Forelimb muscle (tissue), 1 donor: ENCODE measurements at regions not wholly inside any gene's neighbourhood (a gene's known extent, or its start where the extent isn't known, plus 50 kb on each side); places are given as distances from the start of the nearest gene placed in this dataset.

ENCODE experiments used
- DNase-seq: peaks from one replicate; pipeline ENCODE4 v3.0.0-alpha.2; 2013; ENCODE audit warnings: low read depth

DNA sequence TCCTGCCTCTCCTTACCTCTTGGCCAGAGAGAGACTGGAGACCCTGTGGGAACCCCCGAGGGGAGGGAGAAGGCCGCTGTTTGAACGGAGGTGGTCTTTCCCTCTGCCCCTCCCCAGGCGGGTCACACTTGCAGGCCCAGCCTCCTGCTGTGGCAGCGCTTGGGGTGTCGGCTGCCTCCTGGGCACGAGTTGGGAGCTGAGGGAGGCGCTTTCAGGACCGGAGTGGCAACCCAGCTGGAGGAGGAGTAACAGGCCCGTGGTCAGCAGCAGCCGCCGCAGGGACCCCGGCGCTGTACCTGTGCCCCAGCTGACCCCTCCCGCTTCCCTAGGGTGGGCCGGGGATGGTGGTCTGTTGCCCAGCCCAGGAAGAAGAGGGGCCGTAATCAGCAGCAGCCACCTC lies 278.3 kb downstream of the SEC14L1 start:
- no peak for DNase-seq

DNA sequence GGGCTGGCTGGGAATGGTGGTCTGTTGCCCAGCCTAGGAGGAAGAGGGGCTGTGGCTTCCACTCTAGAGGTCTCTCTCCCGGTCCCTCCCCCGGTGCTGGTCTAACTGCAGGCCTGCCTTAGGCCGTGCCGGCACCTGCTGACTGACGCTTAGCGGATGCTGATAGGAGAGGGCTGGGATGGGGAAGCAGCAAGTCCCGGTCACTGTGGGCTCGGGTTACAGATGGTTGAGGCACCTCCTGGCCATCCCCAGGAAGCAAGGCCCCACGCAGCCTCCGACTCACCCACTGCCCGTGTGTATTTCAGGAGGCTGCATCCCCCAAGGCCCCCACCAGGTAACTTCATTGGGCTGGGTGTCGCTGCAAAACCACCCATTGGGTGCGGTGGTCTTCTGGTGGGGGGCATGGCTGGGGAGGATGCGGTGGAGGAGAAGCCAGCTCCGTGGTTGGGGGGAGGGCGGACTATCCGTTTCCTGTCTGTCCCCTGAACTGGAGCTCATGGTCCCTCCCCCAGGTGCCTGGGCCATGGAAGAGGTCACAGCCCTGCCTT lies 278.9 kb downstream of the SEC14L1 start:
- no peak for DNase-seq

- no peak for DNase-seq
These were observed 279.5 kb downstream of the SEC14L1 start for GRCh38 chr17:77420095-77420803.

- no peak for DNase-seq
These were observed 280.2 kb downstream of the SEC14L1 start for GRCh38 chr17:77420804-77421629.

- no peak for DNase-seq
These were observed 280.8 kb downstream of the SEC14L1 start for GRCh38 chr17:77421630-77421972.

GRCh38 chr17:77422104-77422747 lies 281.5 kb downstream of the SEC14L1 start:
- DNase-seq, result no peak

- no peak for DNase-seq
These were observed 282.0 kb downstream of the SEC14L1 start for GRCh38 chr17:77422748-77423113.

DNA sequence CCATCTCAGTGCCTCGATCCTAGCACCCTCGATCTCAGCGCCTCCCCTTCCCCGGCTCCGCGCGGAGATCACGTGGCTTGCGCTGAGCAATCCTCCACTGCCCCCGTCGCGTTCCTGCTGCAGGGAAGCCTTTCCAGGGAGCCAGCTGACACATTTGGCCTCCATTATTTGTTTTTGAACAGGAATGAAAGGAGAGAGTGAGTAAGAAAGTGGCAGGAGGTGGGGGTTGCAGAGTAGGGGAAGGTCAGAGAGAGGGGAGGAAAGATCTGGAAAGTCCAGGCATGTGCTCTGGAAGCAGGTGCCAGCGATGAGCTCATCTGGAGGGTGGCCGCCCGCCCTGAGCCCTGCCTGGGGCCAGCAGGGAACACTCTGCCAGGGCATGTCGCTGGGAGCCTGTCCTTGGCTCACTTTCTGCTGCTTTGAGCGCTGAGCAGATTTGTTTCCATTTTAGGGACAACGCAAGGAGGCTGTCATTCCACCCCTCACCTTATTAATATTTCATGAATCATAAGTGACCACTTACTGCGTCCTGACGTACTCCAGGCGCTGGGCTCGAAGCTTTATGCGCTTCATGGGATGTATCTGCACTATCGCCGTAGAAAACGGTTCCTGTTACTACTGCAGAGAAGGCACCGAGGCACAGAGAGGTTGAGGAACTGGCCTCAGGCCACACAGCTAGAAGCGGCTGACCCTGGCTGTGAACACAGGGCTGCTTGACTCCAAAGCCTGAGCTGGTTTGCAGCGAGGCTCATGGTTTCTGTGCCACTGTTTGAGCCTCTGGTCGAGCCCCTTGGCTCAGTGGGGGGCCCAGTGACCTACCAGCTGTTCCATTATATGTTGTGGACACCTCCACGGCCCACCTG lies 283.1 kb downstream of the SEC14L1 start:
- DNase-seq, result peak; percentile 95

- peak; percentile 74 for DNase-seq
These were observed 284.0 kb downstream of the SEC14L1 start for GRCh38 chr17:77424585-77425344.

DNA sequence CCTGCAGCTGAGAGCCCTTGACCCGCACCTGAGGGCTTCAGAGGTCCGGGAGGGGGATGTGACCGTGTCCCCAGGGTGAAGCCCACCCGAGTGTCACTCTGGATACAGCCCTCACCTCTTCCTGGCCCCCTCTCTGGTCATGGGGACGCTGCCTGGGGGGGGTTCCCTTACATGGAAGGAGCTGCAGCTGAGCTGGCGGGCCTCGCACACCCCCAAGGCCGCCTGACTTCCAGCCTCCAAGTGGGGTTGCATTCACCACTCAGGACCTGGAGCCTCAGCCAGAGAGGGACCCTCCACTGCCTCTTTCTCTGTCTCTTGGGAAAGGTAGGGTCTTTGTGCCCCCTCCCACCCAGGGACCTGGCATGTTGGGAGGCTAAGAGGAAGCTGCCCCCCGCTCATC lies 284.6 kb downstream of the SEC14L1 start:
- DNase-seq, result no peak

- no peak for DNase-seq
These were observed 285.2 kb downstream of the SEC14L1 start for GRCh38 chr17:77425791-77426641.

GRCh38 chr17:77426676-77427386 lies 286.1 kb downstream of the SEC14L1 start:
- DNase-seq, result no peak

DNA sequence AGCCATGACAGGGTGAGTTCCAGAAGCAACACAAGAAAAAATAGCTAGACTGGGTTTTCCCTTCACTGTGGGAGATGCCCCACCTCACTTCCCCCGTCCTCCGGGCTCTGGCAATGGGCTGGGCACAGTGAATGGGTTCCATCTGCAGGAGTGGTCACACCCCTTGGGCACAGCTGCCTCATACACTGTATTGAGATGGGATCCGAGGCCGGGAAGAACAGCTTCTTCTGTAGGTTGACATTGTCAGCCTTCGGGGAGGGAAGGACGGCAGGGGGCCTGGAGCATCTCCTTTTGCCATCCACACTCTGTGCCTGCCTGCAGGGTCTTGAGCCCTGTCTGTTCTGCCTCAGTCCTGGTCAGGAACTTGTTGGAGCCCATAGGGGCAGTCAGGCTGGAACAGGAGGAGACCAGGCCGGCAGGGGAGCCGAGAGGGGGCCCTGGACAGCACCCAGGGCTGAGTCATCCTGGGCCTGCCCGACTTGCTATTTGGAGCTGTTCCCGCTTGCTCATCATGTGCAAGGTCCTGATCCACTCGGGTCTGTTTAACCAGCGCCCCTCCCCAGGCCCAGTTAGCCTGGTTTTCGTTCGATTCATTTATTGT lies 286.7 kb downstream of the SEC14L1 start:
- no peak for DNase-seq

DNA sequence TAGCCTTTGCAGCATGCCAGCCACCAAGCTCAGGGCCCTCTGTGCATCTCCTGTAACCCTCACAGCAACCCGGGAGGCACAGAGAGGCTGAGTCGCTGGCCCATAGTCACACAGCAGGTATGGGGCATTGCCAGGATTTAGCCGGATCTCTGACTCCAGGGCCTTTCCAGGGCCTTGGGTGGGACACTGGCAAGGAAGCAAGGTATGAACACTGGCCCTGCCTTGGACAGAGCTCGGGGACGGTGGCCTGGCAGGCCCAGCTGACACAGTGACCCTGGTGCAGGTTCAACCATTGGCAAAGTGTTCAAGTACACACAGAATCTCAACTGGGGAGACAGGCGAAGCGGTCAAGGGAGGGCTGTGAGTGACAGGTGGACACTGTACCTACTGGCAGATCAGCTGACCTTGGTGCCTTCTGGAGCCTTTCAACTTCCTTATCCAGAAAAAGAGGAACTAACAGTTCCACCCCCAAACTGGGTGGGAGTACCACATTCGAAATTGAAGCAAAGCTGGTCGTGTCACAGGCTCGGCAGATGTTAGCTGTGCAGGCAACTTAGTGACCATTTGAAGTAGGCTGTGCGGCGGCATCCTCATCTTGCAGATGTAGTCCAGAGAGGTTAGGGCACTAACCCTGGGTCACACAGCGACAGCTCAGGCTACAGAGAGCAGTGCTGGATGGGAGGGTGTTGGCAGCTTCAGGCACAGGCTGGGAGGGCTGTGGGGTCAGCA lies 287.4 kb downstream of the SEC14L1 start:
- no peak for DNase-seq

DNA sequence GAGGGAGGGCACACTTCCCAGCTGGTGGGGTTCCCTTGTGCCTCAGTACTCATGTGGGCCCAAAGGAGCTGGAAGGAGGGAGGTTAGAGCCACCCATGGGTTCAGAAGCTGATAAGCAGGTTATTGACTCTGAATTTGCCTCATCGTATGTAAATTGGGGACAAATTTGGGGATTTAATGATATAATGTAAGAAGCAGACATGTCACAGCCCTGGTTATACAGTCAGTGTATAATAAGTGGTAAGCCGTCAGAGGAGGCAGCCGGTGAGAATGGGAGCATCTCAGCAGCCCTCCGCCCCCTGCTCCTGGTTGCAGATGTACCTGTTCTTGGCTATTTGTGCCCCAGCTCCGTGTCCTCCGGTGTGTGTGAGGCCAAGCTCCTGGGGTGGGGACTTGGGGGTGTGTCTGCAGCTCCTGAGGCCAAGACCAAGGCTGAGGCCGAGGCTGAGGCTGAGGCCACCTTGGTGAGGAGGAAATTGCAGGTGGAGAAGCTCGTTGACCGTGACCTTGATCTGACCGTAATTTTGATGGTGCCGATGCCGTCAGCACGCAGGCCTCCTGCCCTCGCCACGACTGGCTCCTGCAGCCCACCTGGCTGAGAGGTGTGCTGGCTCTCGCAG lies 288.1 kb downstream of the SEC14L1 start:
- DNase-seq, result no peak

GRCh38 chr17:77429369-77429968 lies 288.7 kb downstream of the SEC14L1 start:
- DNase-seq, result no peak
